H9 (cell line): ENCODE measurements at regions not wholly inside any gene's neighbourhood (a gene's known extent, or its start where the extent isn't known, plus 50 kb on each side); places are given as distances from the start of the nearest gene placed in this dataset.

Source experiments
- DNase-seq: peaks from one replicate; pipeline ENCODE4 v3.0.0-alpha.2; 2017
- H2AFZ ChIP-seq: one replicate; pipeline ENCODE4 v1.6.1; 2013; ENCODE audit warnings: mild to moderate bottlenecking, low read length, control low read depth, moderate library complexity
- H2AK5ac ChIP-seq: 2 replicates; pipeline ENCODE4 v1.6.1; 2013; ENCODE audit warnings: low read length, control low read depth, mixed read lengths; ENCODE audit not compliant: insufficient read length
- H2BK120ac ChIP-seq: one replicate; pipeline ENCODE4 v1.6.1; 2013; ENCODE audit warnings: low read depth, mild to moderate bottlenecking, low read length, control low read depth, inconsistent platforms; ENCODE audit not compliant: poor library complexity, severe bottlenecking
- H2BK12ac ChIP-seq: 2 replicates; pipeline ENCODE4 v1.6.1; 2013; ENCODE audit warnings: low read length, control low read depth, mixed read lengths, low read depth; ENCODE audit not compliant: insufficient read length
- H2BK15ac ChIP-seq: 2 replicates; pipeline ENCODE4 v1.6.1; 2013; ENCODE audit warnings: low read depth, low read length, control low read depth
- H2BK20ac ChIP-seq: one replicate; pipeline ENCODE4 v1.6.1; 2013; ENCODE audit warnings: low read depth, mild to moderate bottlenecking, low read length, control low read depth, inconsistent platforms; ENCODE audit not compliant: poor library complexity, severe bottlenecking
- H2BK5ac ChIP-seq: 2 replicates; pipeline ENCODE4 v1.6.1; 2013; ENCODE audit warnings: low read length, control low read depth, mixed read lengths; ENCODE audit not compliant: insufficient read length
- H3K14ac ChIP-seq: 2 replicates; pipeline ENCODE4 v1.6.1; 2013; ENCODE audit warnings: low read length, control low read depth; ENCODE audit not compliant: insufficient read depth
- H3K18ac ChIP-seq: 2 replicates; pipeline ENCODE4 v1.6.1; 2013; ENCODE audit warnings: low read depth, mild to moderate bottlenecking, mixed read lengths, low read length, control low read depth; ENCODE audit not compliant: insufficient read length
- H3K23ac ChIP-seq: 2 replicates; pipeline ENCODE4 v1.6.1; 2013; ENCODE audit warnings: low read length, control low read depth, mixed read lengths, low read depth; ENCODE audit not compliant: insufficient read length
- H3K23me2 ChIP-seq: 2 replicates; pipeline ENCODE4 v1.6.1; 2013; ENCODE audit warnings: low read depth, mild to moderate bottlenecking, mixed read lengths, low read length, control low read depth; ENCODE audit not compliant: insufficient read length, poor library complexity, severe bottlenecking
- H3K27ac ChIP-seq: 2 replicates; pipeline ENCODE4 v1.5.1; 2013; ENCODE audit warnings: low read length, control low read depth, mixed read lengths, low read depth; ENCODE audit not compliant: insufficient read length
- H3K27me3 ChIP-seq: 2 replicates; pipeline ENCODE4 v1.6.1; 2013; ENCODE audit warnings: low read length, control low read depth, inconsistent platforms; ENCODE audit not compliant: insufficient read depth
- H3K4ac ChIP-seq: 2 replicates; pipeline ENCODE4 v1.6.1; 2013; ENCODE audit warnings: low read depth, mild to moderate bottlenecking, control low read depth, inconsistent platforms, low read length, moderate library complexity
- H3K4me1 ChIP-seq: 2 replicates; pipeline ENCODE4 v1.6.1; 2013; ENCODE audit warnings: low read length, control low read depth, inconsistent platforms; ENCODE audit not compliant: insufficient read depth
- H3K4me2 ChIP-seq: 2 replicates; pipeline ENCODE4 v1.6.1; 2013; ENCODE audit warnings: low read length, control low read depth, mixed read lengths; ENCODE audit not compliant: insufficient read length, insufficient read depth
- H3K56ac ChIP-seq: 2 replicates; pipeline ENCODE4 v1.6.1; 2013; ENCODE audit warnings: low read depth, mild to moderate bottlenecking, mixed read lengths, low read length, control low read depth; ENCODE audit not compliant: insufficient read length
- H3K79me1 ChIP-seq: 2 replicates; pipeline ENCODE4 v1.6.1; 2013; ENCODE audit warnings: low read depth, mild to moderate bottlenecking, moderate library complexity, low read length, control low read depth, inconsistent platforms; ENCODE audit not compliant: insufficient read depth, poor library complexity, severe bottlenecking
- H3K79me2 ChIP-seq: 2 replicates; pipeline ENCODE4 v1.6.1; 2013; ENCODE audit warnings: low read length, control low read depth, inconsistent platforms; ENCODE audit not compliant: insufficient read depth
- H3K9ac ChIP-seq: 2 replicates; pipeline ENCODE4 v1.6.1; 2013; ENCODE audit warnings: low read length, control low read depth, mixed read lengths; ENCODE audit not compliant: insufficient read length; ENCODE audit errors: extremely low read depth
- H3K9me3 ChIP-seq: one replicate; pipeline ENCODE4 v1.6.1; 2013; ENCODE audit warnings: low read depth, low read length, inconsistent platforms; ENCODE audit not compliant: control insufficient read depth
- H3T11ph ChIP-seq: one replicate; pipeline ENCODE4 v1.6.1; 2013; ENCODE audit warnings: mild to moderate bottlenecking, low read length, control low read depth, inconsistent platforms
- H4K20me1 ChIP-seq: one replicate; pipeline ENCODE4 v1.6.1; 2013; ENCODE audit not compliant: control insufficient read depth, insufficient read length, insufficient read depth
- H4K5ac ChIP-seq: 2 replicates; pipeline ENCODE4 v1.6.1; 2013; ENCODE audit warnings: low read depth, mild to moderate bottlenecking, mixed read lengths, low read length, control low read depth; ENCODE audit not compliant: insufficient read length
- H4K8ac ChIP-seq: replicated peaks from 2 replicates; pipeline ENCODE4 v1.6.1; 2013; ENCODE audit warnings: low read length, control low read depth, mixed read lengths, low read depth; ENCODE audit not compliant: insufficient read length
- H4K91ac ChIP-seq: 2 replicates; pipeline ENCODE4 v1.6.1; 2013; ENCODE audit warnings: low read depth, mild to moderate bottlenecking, moderate library complexity, mixed read lengths, low read length, control low read depth; ENCODE audit not compliant: insufficient read length
- H3K27ac Mint-ChIP-seq, 3 experiments: 2 replicates in 2 of 3; 3 replicates in 1 of 3; pipeline ENCODE4 v1.8.0; 2020 to 2021; ENCODE audit warnings: mixed read lengths in 3 of 3, mild to moderate bottlenecking in 1 of 3, moderate library complexity in 1 of 3
- H3K27me3 Mint-ChIP-seq: 2 replicates; pipeline ENCODE4 v1.8.0; 2021; ENCODE audit warnings: low read depth, mild to moderate bottlenecking, moderate library complexity, mixed read lengths
- H3K36me3 Mint-ChIP-seq, 3 experiments: 2 replicates in 2 of 3; 3 replicates in 1 of 3; pipeline ENCODE4 v1.8.0; 2020 to 2021; ENCODE audit warnings: low read depth in 3 of 3, mixed read lengths in 3 of 3; ENCODE audit not compliant: insufficient read depth in 1 of 3
- H3K4me1 Mint-ChIP-seq, 2 experiments: 2 replicates each; pipeline ENCODE4 v1.8.0; 2020; ENCODE audit warnings: mixed read lengths in 2 of 2
- H3K4me3 Mint-ChIP-seq, 2 experiments: 2 replicates in 1 of 2; 3 replicates in 1 of 2; pipeline ENCODE4 v1.8.0; 2020 to 2021; ENCODE audit warnings: mild to moderate bottlenecking in 2 of 2, mixed read lengths in 2 of 2, moderate library complexity in 1 of 2
- H3K9me3 Mint-ChIP-seq, 2 experiments: 2 replicates in 1 of 2; 3 replicates in 1 of 2; pipeline ENCODE4 v1.8.0; 2020; ENCODE audit warnings: mild to moderate bottlenecking in 2 of 2, mixed read lengths in 2 of 2, moderate library complexity in 1 of 2
- CTCF ChIP-seq: fragments of 200-600 bp; sonication (generic); conservative IDR thresholded peaks from 3 replicates; pipeline ENCODE4 v1.8.0; 2021; ENCODE audit warnings: antibody characterized with exemption, mild to moderate bottlenecking
- WGBS: extraction: QIAGEN DNeasy Blood & Tissue Kit; methylation state at CpG from one replicate; pipeline ENCODE4 v1.1.7; 2013; ENCODE audit warnings: missing lambda C conversion rate, low lambda C conversion rate, mixed read lengths; ENCODE audit not compliant: insufficient read length; ENCODE audit errors: extremely low coverage; 5-methylcytosine and 5-hydroxymethylcytosine counted together

- Histone ChIP-seq H4K20me1 (no peaks in the 10 kb centered on the region), H3K27me3 (no peaks in the 10 kb centered on the region), H4K8ac (no peak overlapping the region), H3K27ac (no peak overlapping the region), H3K23ac (no peak overlapping the region), H3K4me1 (no peaks in the 10 kb centered on the region), H3K4me2 (no peak overlapping the region), H2AFZ (no peak overlapping the region), H2BK5ac (no peak overlapping the region), H2BK15ac (no peak overlapping the region), H3T11ph (no peak overlapping the region), H3K4ac (no peak overlapping the region), H2AK5ac (no peak overlapping the region), H3K14ac (no peak overlapping the region), H2BK120ac (no peak overlapping the region), H3K79me1 (no peaks in the 10 kb centered on the region), H3K9me3 (no peaks in the 10 kb centered on the region), H4K91ac (no peak overlapping the region), H3K23me2 (no peaks in the 10 kb centered on the region), H2BK12ac (no peak overlapping the region), H3K9ac (no peak overlapping the region), H4K5ac (no peak overlapping the region), H3K79me2 (no peaks in the 10 kb centered on the region), H3K56ac (no peak overlapping the region), H2BK20ac (no peak overlapping the region), H3K18ac (no peak overlapping the region)
- no peaks in the 10 kb centered on the region for H3K36me3 Mint-ChIP-seq
- TF ChIP-seq CTCF = no peak
- H3K27ac Mint-ChIP-seq = no peak overlapping the region
- H3K27me3 Mint-ChIP-seq = no peaks in the 10 kb centered on the region
- H3K4me3 Mint-ChIP-seq = no peak overlapping the region
- H3K9me3 Mint-ChIP-seq = 0 out of 5 replicates have a peak, but pooled peaks cover 0 to 2% of the 10 kb centered on the region in 2 experiments
- WGBS = no CpG with 5 or more reads among the region's 1 CpG
- H3K4me1 Mint-ChIP-seq = peaks cover 2 to 5% of the 10 kb centered on the region in 2 experiments; a peak in 2 of 4 replicates
- no peak for DNase-seq
These were observed 361.9 kb downstream of the HLX start for GRCh38 chr1:221241157-221241556.
